GM23248 (cell line): ENCODE measurements at regions not wholly inside any gene's neighbourhood (a gene's known extent, or its start where the extent isn't known, plus 50 kb on each side); places are given as distances from the start of the nearest gene placed in this dataset.
A peak's percentile ranks its signal among the peaks of the same experiment; 100 is the strongest.

Source experiments
- DNase-seq: peaks from one replicate; pipeline ENCODE4 v3.0.0-alpha.2; 2015
- H2AFZ ChIP-seq: fragments of 200-600 bp; sonication (generic); 2 replicates; pipeline ENCODE4 v1.6.1; 2016; ENCODE audit warnings: antibody characterized with exemption
- H3F3A ChIP-seq: fragments of 200-600 bp; sonication (generic); 2 replicates; pipeline ENCODE4 v1.6.1; 2016; ENCODE audit warnings: mild to moderate bottlenecking, antibody characterized with exemption, mixed run types; ENCODE audit not compliant: insufficient read depth
- H3K27ac ChIP-seq: fragments of 200-600 bp; sonication (generic); 2 replicates; pipeline ENCODE4 v1.5.1; 2016; ENCODE audit warnings: mild to moderate bottlenecking
- H3K27me3 ChIP-seq: fragments of 200-600 bp; sonication (generic); replicated peaks from 2 replicates; pipeline ENCODE4 v1.6.1; 2016; ENCODE audit warnings: mild to moderate bottlenecking; ENCODE audit not compliant: insufficient read depth
- H3K36me3 ChIP-seq: fragments of 200-600 bp; sonication (generic); 2 replicates; pipeline ENCODE4 v1.6.1; 2016; ENCODE audit warnings: low read depth, mild to moderate bottlenecking
- H3K4me1 ChIP-seq: fragments of 200-600 bp; sonication (generic); 2 replicates; pipeline ENCODE4 v1.6.1; 2016; ENCODE audit warnings: mild to moderate bottlenecking; ENCODE audit not compliant: insufficient read depth
- H3K4me2 ChIP-seq: fragments of 200-600 bp; sonication (generic); one replicate; pipeline ENCODE4 v1.6.1; 2016; ENCODE audit warnings: mild to moderate bottlenecking; ENCODE audit not compliant: unreplicated experiment
- H3K4me3 ChIP-seq: fragments of 200-600 bp; sonication (generic); 2 replicates; pipeline ENCODE4 v1.5.1; 2016; ENCODE audit warnings: mild to moderate bottlenecking
- H3K79me2 ChIP-seq: fragments of 200-600 bp; sonication (generic); 2 replicates; pipeline ENCODE4 v1.6.1; 2016; ENCODE audit warnings: mild to moderate bottlenecking; ENCODE audit not compliant: insufficient read depth
- H3K9ac ChIP-seq: fragments of 200-600 bp; sonication (generic); 2 replicates; pipeline ENCODE4 v1.6.1; 2016; ENCODE audit warnings: mild to moderate bottlenecking
- H3K9me2 ChIP-seq: fragments of 200-600 bp; sonication (generic); 2 replicates; pipeline ENCODE4 v1.6.1; 2016; ENCODE audit warnings: mixed run types, mild to moderate bottlenecking, moderate library complexity; ENCODE audit not compliant: insufficient read depth
- H3K9me3 ChIP-seq: fragments of 200-600 bp; sonication (generic); one replicate; pipeline ENCODE4 v1.6.1; 2017; ENCODE audit warnings: low read depth
- H4K20me1 ChIP-seq: fragments of 200-600 bp; sonication (generic); 2 replicates; pipeline ENCODE4 v1.6.0; 2016; ENCODE audit not compliant: insufficient read depth
- EZH2 ChIP-seq: fragments of 200-600 bp; sonication (generic); IDR thresholded peaks from 2 replicates; pipeline ENCODE4 v1.6.1; 2018; ENCODE audit warnings: antibody characterized with exemption, mild to moderate bottlenecking; ENCODE audit not compliant: insufficient read depth, poor library complexity, severe bottlenecking
- EZH2phosphoT487 ChIP-seq: fragments of 200-600 bp; sonication (generic); IDR thresholded peaks from 2 replicates; pipeline ENCODE4 v1.6.1; 2018; ENCODE audit warnings: antibody characterized with exemption, moderate library complexity, mild to moderate bottlenecking, low read depth; ENCODE audit not compliant: insufficient read depth
- WGBS, 2 experiments: methylation state at CpG; one replicate each; pipeline ENCODE4 v1.1.6; 2015 to 2017; ENCODE audit warnings: low lambda C conversion rate in 2 of 2, low coverage in 1 of 2; ENCODE audit errors: missing lambda C conversion rate in 2 of 2; 5-methylcytosine and 5-hydroxymethylcytosine counted together
- in situ Hi-C: fragments of 300-500 bp; cut with MboI; formaldehyde crosslinking; loops from 2 replicates; pipeline ENCODE4 v1.15.0; 2020

DNA sequence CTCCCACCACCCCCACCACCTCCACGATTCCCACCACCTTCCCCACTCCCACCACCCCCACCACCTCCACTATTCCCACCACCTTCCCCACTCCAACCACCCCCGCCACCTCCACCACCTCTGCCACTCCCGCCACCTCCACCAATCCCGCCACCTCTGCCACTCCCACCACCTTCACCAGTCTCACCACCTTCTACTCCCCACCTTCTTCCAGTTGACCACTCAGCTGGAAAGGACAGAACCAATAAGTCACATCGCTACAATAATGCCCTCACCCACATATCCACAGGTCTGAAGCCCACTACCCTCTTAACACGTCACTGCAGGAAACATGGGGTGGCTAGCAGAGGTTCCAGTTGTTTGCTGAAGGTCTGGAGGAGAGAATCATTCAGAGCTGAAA lies 93.5 kb upstream of the PAX2 start:
- Histone ChIP-seq H3K4me3 (no peak overlapping the region), H3K4me2 (no peak overlapping the region), H3K27me3 (peaks cover 38% of the 10 kb centered on the region), H3K27ac (no peak overlapping the region), H3F3A (no peaks in the 10 kb centered on the region), H4K20me1 (no peaks in the 10 kb centered on the region), H3K9me3 (no peaks in the 10 kb centered on the region), H3K9ac (no peak overlapping the region), H3K9me2 (no peaks in the 10 kb centered on the region), H2AFZ (no peak overlapping the region), H3K4me1 (no peaks in the 10 kb centered on the region), H3K36me3 (no peaks in the 10 kb centered on the region), H3K79me2 (no peaks in the 10 kb centered on the region)
- no peak for TF ChIP-seq EZH2phosphoT487
- TF ChIP-seq EZH2, result no peak
- in situ Hi-C loops, result no loop called here
- no peak for DNase-seq
- 51 to 66% methylated on average over 5 to 6 of the region's 6 CpGs for WGBS, 2 experiments

DNA sequence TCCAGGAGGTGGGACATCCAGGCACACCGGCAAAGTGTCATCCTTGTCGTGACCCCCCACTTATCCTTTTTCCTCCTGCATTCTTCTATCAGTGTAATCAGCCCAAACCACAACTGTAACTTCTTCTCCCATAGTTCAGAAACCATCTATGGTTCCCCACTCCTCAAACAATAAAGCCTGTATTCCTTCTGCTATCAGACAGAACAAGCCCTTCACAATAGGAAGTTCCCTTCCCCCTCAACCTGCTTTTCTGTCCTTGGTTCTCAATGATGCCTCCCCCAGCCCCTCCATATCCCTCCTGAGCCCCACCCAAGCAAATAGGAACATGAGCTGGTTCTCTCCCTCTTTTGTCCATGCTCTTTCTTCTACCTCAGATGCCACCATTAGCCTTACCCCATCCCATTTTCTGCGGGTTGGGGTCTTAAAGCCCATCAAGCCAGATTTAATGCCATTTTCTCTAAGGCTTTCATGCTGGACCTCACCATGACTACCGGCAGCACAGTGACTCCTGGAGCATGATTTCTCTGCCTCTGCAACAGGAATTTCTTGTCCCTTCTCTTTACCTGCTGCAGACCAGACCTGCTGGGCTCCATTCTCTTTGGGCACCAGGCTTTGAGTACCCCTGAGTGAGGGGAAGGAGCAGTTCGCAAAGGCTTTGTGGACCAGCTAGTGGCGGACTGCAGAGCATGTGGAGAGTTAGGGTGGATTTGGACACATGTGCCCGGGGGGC lies 92.8 kb upstream of the PAX2 start:
- Histone ChIP-seq H3K4me2 (no peak overlapping the region), H3K9ac (no peak overlapping the region), H3K36me3 (no peaks in the 10 kb centered on the region), H3F3A (no peaks in the 10 kb centered on the region), H4K20me1 (no peaks in the 10 kb centered on the region), H3K27me3 (peaks cover 45% of the 10 kb centered on the region), H3K4me1 (no peaks in the 10 kb centered on the region), H3K79me2 (no peaks in the 10 kb centered on the region), H3K9me2 (no peaks in the 10 kb centered on the region), H3K4me3 (no peak overlapping the region), H3K27ac (no peak overlapping the region), H3K9me3 (no peaks in the 10 kb centered on the region), H2AFZ (no peak overlapping the region)
- WGBS, 2 experiments, result 35 to 38% methylated on average over 7 of the region's 7 CpGs
- no peak for DNase-seq
- in situ Hi-C loops, result no loop called here
- TF ChIP-seq EZH2 (no peak), EZH2phosphoT487 (no peak)

- Histone ChIP-seq H3K36me3 (no peaks in the 10 kb centered on the region), H3K9ac (no peak overlapping the region), H4K20me1 (no peaks in the 10 kb centered on the region), H3K4me3 (no peak overlapping the region), H3K79me2 (no peaks in the 10 kb centered on the region), H3F3A (no peaks in the 10 kb centered on the region), H3K27me3 (peaks cover 53% of the 10 kb centered on the region), H2AFZ (no peak overlapping the region), H3K4me2 (no peak overlapping the region), H3K9me2 (no peaks in the 10 kb centered on the region), H3K9me3 (no peaks in the 10 kb centered on the region), H3K27ac (no peak overlapping the region), H3K4me1 (no peaks in the 10 kb centered on the region)
- in situ Hi-C loops, result no loop called here
- DNase-seq, result no peak
- TF ChIP-seq EZH2 (no peak), EZH2phosphoT487 (0 out of 2 replicates have a peak, but pooled peaks have one; percentile 72)
- 1 to 4% methylated on average over 8 to 9 of the region's 9 CpGs for WGBS, 2 experiments
Measured at GRCh38 chr10:100653238-100653956, 92.0 kb upstream of the PAX2 start.

DNA sequence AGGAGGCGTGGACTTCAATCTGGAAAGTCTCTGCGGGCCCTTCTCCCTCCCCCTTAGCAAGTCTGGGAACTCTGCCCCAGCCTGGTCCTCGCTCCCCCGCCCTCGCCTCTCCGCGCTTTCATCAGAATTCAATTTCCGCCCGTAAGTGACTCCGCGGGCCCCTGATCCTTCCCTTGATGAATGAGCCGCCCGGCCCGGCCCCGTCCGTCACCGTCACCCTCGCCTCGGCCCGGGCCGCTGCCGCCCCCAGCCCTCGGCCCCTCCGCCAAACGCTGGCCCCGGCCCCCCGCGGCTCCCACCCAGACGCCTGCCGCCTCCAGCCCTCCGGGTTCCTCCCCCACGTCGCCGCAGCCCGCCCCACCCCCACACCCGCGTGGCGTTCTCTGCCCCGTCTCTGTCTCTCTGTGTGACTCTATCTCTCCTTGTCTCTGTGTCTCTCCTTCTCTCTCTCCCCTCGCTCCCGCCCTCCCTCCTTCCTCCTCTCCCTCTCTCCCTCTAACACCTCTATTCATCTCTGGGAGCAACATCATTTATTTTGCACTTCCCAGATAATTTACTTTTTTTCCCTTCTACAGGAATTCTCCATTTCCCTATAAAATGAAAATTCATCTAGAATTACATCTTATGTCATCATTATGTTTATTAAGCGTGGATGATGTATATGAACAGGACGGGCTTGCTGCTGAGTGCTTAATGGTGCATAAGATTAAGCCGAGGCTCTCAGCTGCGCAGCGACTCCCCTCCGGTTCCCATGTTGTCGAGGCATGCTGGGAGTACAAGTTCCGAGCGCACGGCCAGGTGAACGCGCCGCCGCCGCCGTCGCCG lies 91.2 kb upstream of the PAX2 start:
- Histone ChIP-seq H3K27ac (no peak overlapping the region), H3K4me3 (no peak overlapping the region), H3F3A (no peaks in the 10 kb centered on the region), H3K9ac (no peak overlapping the region), H3K4me2 (no peak overlapping the region), H3K27me3 (peaks cover 61% of the 10 kb centered on the region), H3K4me1 (no peaks in the 10 kb centered on the region), H3K9me2 (no peaks in the 10 kb centered on the region), H3K9me3 (no peaks in the 10 kb centered on the region), H3K36me3 (no peaks in the 10 kb centered on the region), H4K20me1 (no peaks in the 10 kb centered on the region), H3K79me2 (no peaks in the 10 kb centered on the region), H2AFZ (0 out of 2 replicates have a peak overlapping the region, but pooled peaks have one; percentile 13)
- WGBS, 2 experiments, result 6 to 13% methylated on average over 10 to 58 of the region's 59 CpGs
- in situ Hi-C loops, result no loop called here
- TF ChIP-seq EZH2phosphoT487, result peak; percentile 48; the same call in 1 of the 2 replicates
- TF ChIP-seq EZH2, result peak; percentile 82
- peak; percentile 44 for DNase-seq
